ENCODE measurements at regions not wholly inside any gene's neighbourhood (a gene's known extent, or its start where the extent isn't known, plus 50 kb on each side); places are given as distances from the start of the nearest gene placed in this dataset.

- Histone ChIP-seq H3K27ac (ENCODE audit: insufficient read depth, low read length) (no peak overlapping the region), H3K27me3 (ENCODE audit: control insufficient read depth, insufficient read depth, low read length) (no peaks in the 10 kb centered on the region), H3K4me3 (replicated peaks in 1 of 4; ENCODE audit: control extremely low read depth in 1 of 4, insufficient read depth in 1 of 4, low read depth in 3 of 4, low read length in 4 of 4) (no peak overlapping the region), H3K9ac (ENCODE audit: insufficient read depth, low read length) (no peak overlapping the region), H3K36me3 (ENCODE audit: control insufficient read depth, insufficient read depth, low read length) (no peaks in the 10 kb centered on the region), H3K4me1 (ENCODE audit: control insufficient read depth, extremely low read depth, insufficient read depth, low read length) (no peaks in the 10 kb centered on the region), H3K9me3 (ENCODE audit: control insufficient read depth, insufficient read depth, low read depth, low read length) (no peaks in the 10 kb centered on the region), H3K4me2 (ENCODE audit: extremely low read depth, insufficient read depth, low read length) (no peak overlapping the region), H2AFZ (ENCODE audit: low read length) (no peak overlapping the region), H3K79me2 (ENCODE audit: control insufficient read depth, insufficient read depth, low read length) (no peaks in the 10 kb centered on the region), H4K20me1 (ENCODE audit: control insufficient read depth, extremely low read depth, insufficient read depth, low read length) (no peaks in the 10 kb centered on the region)
- no peak for DNase-seq (ENCODE audit: low read depth in 2 of 2)
- TF ChIP-seq EZH2 (IDR thresholded peaks at IDR 0.05; ENCODE audit: low read length, missing control alignments), result no peak
These were observed 100.3 kb upstream of the TMEM18 start for GRCh38 chr2:777546-777945.

GRCh38 chr2:777051-777450, 99.8 kb upstream of the TMEM18 start:
- no peak for TF ChIP-seq CTCF (conservative IDR thresholded peaks at IDR 0.05 in 1 of 2, IDR thresholded peaks at IDR 0.05 in 1 of 2; ENCODE audit: low read depth in 1 of 2, low read length in 2 of 2)
- no peak for TF ChIP-seq EZH2 (IDR thresholded peaks at IDR 0.05; ENCODE audit: low read length, missing control alignments)

GRCh38 chr2:776487-776886, 99.3 kb upstream of the TMEM18 start:
- H3K4me3 ChIP-seq (replicated peaks in 1 of 4; ENCODE audit: control extremely low read depth in 1 of 4, insufficient read depth in 1 of 4, low read depth in 3 of 4, low read length in 4 of 4), result no peak overlapping the region

More at GRCh38 chr2:777051-777450, 99.8 kb upstream of the TMEM18 start:
- Histone ChIP-seq H3K9ac (ENCODE audit: insufficient read depth, low read length) (no peak overlapping the region), H3K79me2 (ENCODE audit: control insufficient read depth, insufficient read depth, low read length) (no peaks in the 10 kb centered on the region), H3K4me2 (ENCODE audit: extremely low read depth, insufficient read depth, low read length) (no peak overlapping the region), H3K9me3 (ENCODE audit: control insufficient read depth, insufficient read depth, low read depth, low read length) (no peaks in the 10 kb centered on the region), H3K4me1 (ENCODE audit: control insufficient read depth, extremely low read depth, insufficient read depth, low read length) (no peaks in the 10 kb centered on the region), H4K20me1 (ENCODE audit: control insufficient read depth, extremely low read depth, insufficient read depth, low read length) (no peaks in the 10 kb centered on the region), H3K36me3 (ENCODE audit: control insufficient read depth, insufficient read depth, low read length) (no peaks in the 10 kb centered on the region), H2AFZ (ENCODE audit: low read length) (no peak overlapping the region), H3K27ac (ENCODE audit: insufficient read depth, low read length) (no peak overlapping the region), H3K4me3 (replicated peaks in 1 of 4; ENCODE audit: control extremely low read depth in 1 of 4, insufficient read depth in 1 of 4, low read depth in 3 of 4, low read length in 4 of 4) (no peak overlapping the region), H3K27me3 (ENCODE audit: control insufficient read depth, insufficient read depth, low read length) (no peaks in the 10 kb centered on the region)
- no peak for DNase-seq (ENCODE audit: low read depth in 2 of 2)

More at GRCh38 chr2:776487-776886, 99.3 kb upstream of the TMEM18 start:
- H4K20me1 ChIP-seq (ENCODE audit: control insufficient read depth, extremely low read depth, insufficient read depth, low read length), result no peaks in the 10 kb centered on the region
- H3K36me3 ChIP-seq (ENCODE audit: control insufficient read depth, insufficient read depth, low read length), result no peaks in the 10 kb centered on the region
- TF ChIP-seq CTCF (conservative IDR thresholded peaks at IDR 0.05 in 1 of 2, IDR thresholded peaks at IDR 0.05 in 1 of 2; ENCODE audit: low read depth in 1 of 2, low read length in 2 of 2), result no peak
- no peak for TF ChIP-seq EZH2 (IDR thresholded peaks at IDR 0.05; ENCODE audit: low read length, missing control alignments)
- H3K4me1 ChIP-seq (ENCODE audit: control insufficient read depth, extremely low read depth, insufficient read depth, low read length), result no peaks in the 10 kb centered on the region
- no peaks in the 10 kb centered on the region for H3K27me3 ChIP-seq (ENCODE audit: control insufficient read depth, insufficient read depth, low read length)
- no peaks in the 10 kb centered on the region for H3K9me3 ChIP-seq (ENCODE audit: control insufficient read depth, insufficient read depth, low read depth, low read length)
- no peak for DNase-seq (ENCODE audit: low read depth in 2 of 2)
- no peak overlapping the region for H3K27ac ChIP-seq (ENCODE audit: insufficient read depth, low read length)
- no peak overlapping the region for H2AFZ ChIP-seq (ENCODE audit: low read length)
- H3K9ac ChIP-seq (ENCODE audit: insufficient read depth, low read length), result no peak overlapping the region
- H3K79me2 ChIP-seq (ENCODE audit: control insufficient read depth, insufficient read depth, low read length), result no peaks in the 10 kb centered on the region
- H3K4me2 ChIP-seq (ENCODE audit: extremely low read depth, insufficient read depth, low read length), result no peak overlapping the region

Data from fibroblast of lung (primary cell).